Mesodermal cell (in vitro differentiated cells): ENCODE measurements at regions not wholly inside any gene's neighbourhood (a gene's known extent, or its start where the extent isn't known, plus 50 kb on each side); places are given as distances from the start of the nearest gene placed in this dataset.
"Not testable (repeated sequence)": the region's sequence is repeated elsewhere in the genome, so short reads cannot be mapped to it uniquely, and the experiment has no call there.

Experiments
- H3K27ac ChIP-seq: 2 replicates; pipeline ENCODE4 v1.7.0; 2013; ENCODE audit warnings: mild to moderate bottlenecking, low read depth, low read length, moderate library complexity; ENCODE audit not compliant: severe bottlenecking
- H3K36me3 ChIP-seq: 2 replicates; pipeline ENCODE4 v1.7.1; 2013; ENCODE audit warnings: mild to moderate bottlenecking, low read length, moderate library complexity; ENCODE audit not compliant: control insufficient read depth, insufficient read depth
- H3K4me1 ChIP-seq: one replicate; pipeline ENCODE4 v1.7.1; 2013; ENCODE audit warnings: mild to moderate bottlenecking, low read length; ENCODE audit not compliant: insufficient read depth, control insufficient read depth, poor library complexity, severe bottlenecking
- H3K4me3 ChIP-seq: 2 replicates; pipeline ENCODE4 v1.7.0; 2013; ENCODE audit warnings: low read length, control low read depth, mild to moderate bottlenecking; ENCODE audit not compliant: insufficient read depth, poor library complexity, severe bottlenecking; ENCODE audit errors: extremely low read depth
- H3K9me3 ChIP-seq: 2 replicates; pipeline ENCODE4 v1.7.1; 2013; ENCODE audit warnings: mild to moderate bottlenecking, low read length, moderate library complexity; ENCODE audit not compliant: control insufficient read depth
- WGBS, 2 experiments: methylation state at CpG; one replicate each; pipeline ENCODE4 v1.1.5; 2013; ENCODE audit warnings: missing lambda C conversion rate in 2 of 2; ENCODE audit not compliant: insufficient coverage in 2 of 2; 5-methylcytosine and 5-hydroxymethylcytosine counted together

DNA sequence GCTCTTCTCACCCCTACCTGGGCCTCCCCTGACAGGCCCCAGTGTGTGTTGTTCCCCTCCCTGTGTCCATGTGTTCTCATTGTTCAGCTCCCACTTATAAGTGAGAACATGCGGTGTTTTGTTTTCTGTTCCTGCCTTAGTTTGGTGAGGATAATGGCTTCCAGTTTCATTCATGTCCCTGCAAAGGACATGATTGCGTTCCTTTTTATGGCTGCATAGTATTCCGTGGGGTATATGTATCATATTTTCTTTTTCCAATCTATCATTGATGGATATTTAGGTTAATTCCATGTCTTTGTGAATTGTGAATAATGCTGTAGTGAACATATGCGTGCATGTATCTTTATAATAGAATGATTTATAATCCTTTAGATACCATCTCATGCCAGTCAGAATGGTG, 159.4 kb upstream of the RPS23 start:
- not testable (repeated sequence) for H3K9me3 ChIP-seq, H3K4me1 ChIP-seq, H3K27ac ChIP-seq, H3K4me3 ChIP-seq, H3K36me3 ChIP-seq
- 83% methylated on average over 1 of the region's 4 CpGs; no CpG with 5 or more reads in 1 of the 2 experiments for WGBS, 2 experiments

DNA sequence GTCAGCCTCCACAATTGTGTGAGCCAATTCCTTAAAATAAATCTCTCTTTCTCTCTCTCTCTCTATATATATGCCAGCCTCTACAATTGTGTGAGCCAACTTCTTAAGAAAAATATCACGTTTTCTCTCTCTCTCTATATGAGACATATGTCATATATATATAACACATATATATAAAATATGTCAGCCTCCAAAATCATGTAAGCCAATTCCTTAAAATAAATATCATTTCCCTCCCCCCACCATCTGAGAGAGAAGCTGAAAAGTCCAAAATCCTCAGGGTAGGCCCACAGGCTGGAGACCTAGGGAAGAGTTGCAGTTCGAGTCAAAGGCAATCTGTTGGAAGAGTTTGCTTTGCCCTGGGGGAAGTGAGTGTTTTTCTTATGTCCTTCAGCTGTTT, 158.1 kb upstream of the RPS23 start:
- no peak overlapping the region for H3K27ac ChIP-seq
- WGBS, 2 experiments = no CpG with 5 or more reads among the region's 2 CpGs
- no peaks in the 10 kb centered on the region for H3K4me1 ChIP-seq
- H3K36me3 ChIP-seq = no peaks in the 10 kb centered on the region
- H3K4me3 ChIP-seq = no peak overlapping the region
- no peaks in the 10 kb centered on the region for H3K9me3 ChIP-seq

DNA sequence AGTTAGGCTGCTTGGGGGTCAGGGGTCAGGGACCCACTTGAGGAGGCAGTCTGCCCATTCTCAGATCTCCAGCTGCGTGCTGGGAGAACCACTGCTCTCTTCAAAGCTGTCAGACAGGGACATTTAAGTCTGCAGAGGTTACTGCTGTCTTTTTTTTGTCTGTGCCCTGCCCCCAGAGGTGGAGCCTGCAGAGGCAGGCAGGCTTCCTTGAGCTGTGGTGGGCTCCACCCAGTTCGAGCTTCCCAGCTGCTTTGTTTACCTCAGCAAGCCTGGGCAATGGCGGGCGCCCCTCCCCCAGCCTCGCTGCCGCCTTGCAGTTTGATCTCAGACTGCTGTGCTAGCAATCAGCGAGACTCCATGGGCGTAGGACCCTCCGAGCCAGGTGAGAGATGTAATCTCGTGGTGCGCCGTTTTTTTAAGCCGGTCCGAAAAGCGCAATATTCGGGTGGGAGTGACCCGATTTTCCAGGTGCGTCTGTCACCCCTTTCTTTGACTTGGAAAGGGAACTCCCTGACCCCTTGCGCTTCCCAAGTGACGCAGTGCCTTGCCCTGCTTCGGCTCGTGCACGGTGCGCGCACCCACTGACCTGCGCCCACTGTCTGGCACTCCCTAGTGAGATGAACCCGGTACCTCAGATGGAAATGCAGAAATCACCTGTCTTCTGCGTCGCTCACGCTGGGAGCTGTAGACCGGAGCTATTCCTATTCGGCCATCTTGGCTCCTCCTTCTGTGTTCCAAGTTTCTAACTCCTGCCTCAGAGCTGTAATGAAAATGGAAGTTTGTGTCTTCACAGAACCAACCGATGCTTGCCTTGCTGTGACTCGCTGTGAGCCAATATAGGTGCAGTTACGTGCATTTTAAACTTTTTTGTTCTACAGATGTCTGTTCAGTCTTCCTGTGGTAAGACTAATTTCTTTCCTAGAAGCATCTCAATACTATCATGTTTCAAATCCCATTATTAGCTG, 156.8 kb upstream of the RPS23 start:
- 85 to 96% methylated on average over 11 to 18 of the region's 35 CpGs for WGBS, 2 experiments

DNA sequence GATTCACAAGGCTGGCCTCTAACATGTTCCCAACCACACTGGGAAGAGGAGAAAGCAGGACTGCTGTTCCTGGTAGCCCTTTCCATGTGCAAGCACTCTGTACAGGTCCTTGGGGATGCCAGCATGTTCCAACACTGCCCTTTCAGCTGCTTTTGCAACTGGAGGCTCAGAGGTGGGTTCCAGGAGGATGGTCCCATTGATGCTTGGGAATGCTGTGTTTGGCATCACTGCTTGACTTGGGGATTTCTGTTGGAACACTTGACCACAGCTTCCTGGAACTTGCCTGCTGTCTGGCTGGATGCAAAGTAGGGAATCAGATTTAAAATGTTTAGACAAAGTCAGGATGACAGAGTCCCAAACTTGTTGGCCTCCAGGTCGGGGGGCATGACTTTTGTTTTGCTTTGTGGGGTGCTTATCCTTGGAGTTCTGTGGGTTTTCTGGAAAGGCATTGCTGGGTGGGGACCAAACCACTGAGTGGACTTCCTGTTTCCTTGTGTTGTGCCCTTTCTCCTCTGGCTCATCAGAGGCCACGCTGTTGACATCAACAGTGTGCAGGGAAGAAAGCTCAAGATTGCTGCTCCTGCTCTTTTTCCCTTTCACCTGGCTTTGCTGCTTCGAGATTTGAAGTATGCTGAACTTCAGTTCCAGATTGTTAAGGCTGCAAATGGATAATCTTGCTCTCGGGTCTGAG, 148.5 kb upstream of the RPS23 start:
- no peaks in the 10 kb centered on the region for H3K4me1 ChIP-seq
- 90 to 94% methylated on average over 2 to 3 of the region's 4 CpGs for WGBS, 2 experiments
- H3K9me3 ChIP-seq = no peaks in the 10 kb centered on the region
- H3K27ac ChIP-seq = no peak overlapping the region
- no peak overlapping the region for H3K4me3 ChIP-seq
- no peaks in the 10 kb centered on the region for H3K36me3 ChIP-seq

More for the DNA sequence above, 156.8 kb upstream of the RPS23 start:
- not testable (repeated sequence) for H3K9me3 ChIP-seq, H3K4me1 ChIP-seq, H3K4me3 ChIP-seq, H3K36me3 ChIP-seq, H3K27ac ChIP-seq

DNA sequence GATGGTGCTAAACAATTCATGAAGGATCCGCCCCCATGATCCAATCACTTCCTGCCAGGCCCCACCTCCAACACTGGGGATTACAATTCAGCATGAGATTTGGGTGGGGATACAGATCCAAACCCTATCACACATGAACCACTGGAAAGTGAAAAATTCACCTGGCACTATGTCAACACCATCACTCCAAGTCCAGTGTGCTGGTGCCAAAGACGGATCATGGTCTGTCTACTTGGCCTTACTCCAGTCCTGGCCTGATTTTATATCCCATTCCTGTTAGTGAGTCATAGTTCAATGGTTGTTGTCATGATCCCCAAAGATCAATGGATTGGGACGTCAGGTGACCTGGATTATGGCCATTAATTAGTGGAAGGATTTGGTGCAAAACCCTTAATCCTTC, 147.4 kb upstream of the RPS23 start:
- 88 to 100% methylated on average over 1 of the region's 3 CpGs for WGBS, 2 experiments
- Histone ChIP-seq H3K4me1 (peaks cover 2% of the 10 kb centered on the region), H3K27ac (no peak overlapping the region), H3K9me3 (no peaks in the 10 kb centered on the region), H3K4me3 (no peak overlapping the region), H3K36me3 (no peaks in the 10 kb centered on the region)

DNA sequence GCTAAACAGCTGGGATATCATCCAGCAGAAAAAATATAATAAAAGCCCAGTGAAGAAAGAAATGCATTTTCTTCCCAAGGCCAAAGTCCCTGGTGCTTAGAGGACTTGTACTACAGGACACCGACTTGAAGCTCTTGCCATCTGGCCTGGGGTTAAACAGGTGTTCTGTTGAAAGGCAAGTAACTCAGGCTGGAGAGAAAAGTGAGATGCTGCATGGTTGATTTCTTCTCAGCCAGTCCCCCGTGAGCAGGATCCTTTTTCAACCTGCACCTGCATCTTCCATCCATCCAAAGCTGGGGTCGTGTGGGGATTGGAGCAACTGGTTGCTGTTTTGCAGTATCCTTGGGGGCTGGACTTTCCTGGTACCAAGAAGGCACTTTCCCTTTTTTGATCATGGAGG, 146.1 kb upstream of the RPS23 start:
- Histone ChIP-seq H3K4me1 (peaks cover 2% of the 10 kb centered on the region), H3K9me3 (no peaks in the 10 kb centered on the region), H3K4me3 (no peak overlapping the region), H3K27ac (no peak overlapping the region), H3K36me3 (no peaks in the 10 kb centered on the region)
- 80 to 89% methylated on average over 1 of the region's 3 CpGs for WGBS, 2 experiments

DNA sequence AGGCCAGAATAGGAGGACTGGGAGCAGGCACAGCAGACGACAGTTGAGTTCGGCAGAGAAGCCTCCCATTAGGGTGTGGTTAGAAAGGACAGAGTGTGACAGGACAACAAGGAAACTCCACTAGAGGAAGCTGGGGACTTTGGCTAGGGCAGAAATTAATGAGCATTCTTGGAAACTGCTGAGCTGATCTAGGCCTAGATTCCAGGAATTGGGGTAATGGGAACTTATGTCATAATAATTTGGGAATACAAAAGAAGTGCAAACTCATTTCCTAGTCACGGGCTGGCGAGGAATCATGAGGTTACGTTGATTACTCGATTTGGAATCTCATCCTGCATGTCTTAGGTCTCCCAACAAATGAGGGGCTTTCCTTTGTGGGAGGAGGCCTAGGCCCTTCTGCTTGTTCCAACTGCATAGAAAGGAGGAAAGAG, 144.6 kb upstream of the RPS23 start:
- Histone ChIP-seq H3K9me3 (no peaks in the 10 kb centered on the region), H3K4me1 (peaks cover 6% of the 10 kb centered on the region), H3K36me3 (no peaks in the 10 kb centered on the region), H3K27ac (no peak overlapping the region), H3K4me3 (no peak overlapping the region)
- WGBS, 2 experiments = 95 to 100% methylated on average over 3 to 6 of the region's 6 CpGs

DNA sequence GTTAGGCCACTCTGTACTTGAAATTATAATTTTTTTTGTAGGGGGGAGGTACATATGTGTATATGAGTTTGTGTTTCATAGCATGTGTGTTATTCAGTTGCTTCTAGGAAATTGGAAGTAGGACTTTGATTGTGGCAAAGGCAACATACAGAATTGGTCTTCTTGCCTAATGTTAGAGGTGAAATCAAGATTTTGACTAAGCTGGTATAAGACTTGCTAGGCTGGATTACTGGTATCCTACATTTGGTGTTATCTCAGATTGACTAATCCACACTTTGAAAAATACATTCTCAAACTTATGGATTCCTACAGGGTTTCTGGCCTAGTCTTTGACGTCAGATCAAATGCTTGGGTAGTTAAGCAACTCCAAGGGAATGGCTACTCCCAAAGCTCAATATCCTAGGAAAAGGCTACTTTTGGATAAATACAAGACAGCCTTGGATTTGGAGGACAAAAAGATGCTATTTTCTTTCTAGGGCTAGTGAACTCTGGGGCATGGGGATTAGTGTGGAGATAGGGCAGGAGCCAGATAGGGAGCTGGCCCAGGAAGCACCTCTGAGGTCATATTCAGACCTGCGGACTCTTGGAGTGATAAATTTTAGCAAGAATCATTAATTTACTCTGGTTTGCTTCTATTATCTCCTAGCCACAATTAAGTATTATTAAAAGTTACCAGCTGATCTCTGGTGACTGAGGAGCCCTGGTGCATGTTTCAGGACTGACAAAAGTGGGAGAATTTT, 144.0 kb upstream of the RPS23 start:
- Histone ChIP-seq H3K27ac (no peak overlapping the region), H3K36me3 (no peaks in the 10 kb centered on the region), H3K4me3 (no peak overlapping the region), H3K9me3 (no peaks in the 10 kb centered on the region), H3K4me1 (peaks cover 6% of the 10 kb centered on the region)
- WGBS, 2 experiments = 100% methylated on average over 1 of the region's 2 CpGs; no CpG with 5 or more reads in 1 of the 2 experiments

DNA sequence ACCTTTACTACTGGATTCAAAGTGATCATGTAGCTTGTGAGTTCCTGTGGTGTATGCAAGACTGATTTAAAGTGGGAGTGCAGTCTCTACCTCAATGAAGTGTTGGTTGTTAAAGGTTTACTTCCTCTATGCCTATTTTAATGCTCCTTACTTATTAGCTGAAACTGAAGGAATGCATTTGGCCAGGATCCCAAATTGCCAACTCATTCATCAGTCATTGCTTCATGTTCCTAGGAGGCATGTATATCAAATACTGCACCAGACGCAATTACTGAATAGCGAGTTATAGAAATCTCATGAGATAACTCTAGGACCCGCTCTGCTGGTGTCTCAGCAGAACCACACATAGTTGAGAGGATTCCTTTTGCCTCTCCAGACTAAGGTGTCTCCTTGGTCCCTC, 143.0 kb upstream of the RPS23 start:
- Histone ChIP-seq H3K27ac (no peak overlapping the region), H3K9me3 (no peaks in the 10 kb centered on the region), H3K4me1 (peaks cover 6% of the 10 kb centered on the region), H3K36me3 (no peaks in the 10 kb centered on the region), H3K4me3 (no peak overlapping the region)
- 100% methylated on average over 3 of the region's 3 CpGs for WGBS, 2 experiments

DNA sequence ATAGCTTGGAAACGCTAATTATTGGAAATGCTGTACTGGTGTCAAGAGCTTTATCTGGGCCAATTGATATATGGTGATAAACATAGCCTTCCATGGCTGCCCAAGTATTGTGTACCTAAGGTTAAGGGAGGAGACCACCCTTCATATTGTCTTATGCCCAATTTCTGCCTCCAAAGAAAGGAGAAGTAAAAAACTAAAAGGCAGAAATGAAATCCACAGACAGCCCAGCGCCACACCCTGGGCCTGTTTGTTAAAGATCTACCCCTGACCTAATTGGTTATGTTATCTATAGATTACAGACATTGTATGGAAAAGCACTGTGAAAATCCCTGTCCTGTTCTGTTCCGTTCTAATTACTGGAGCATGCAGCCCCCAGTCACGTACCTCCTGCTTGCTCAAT, 142.4 kb upstream of the RPS23 start:
- H3K4me3 ChIP-seq, H3K4me1 ChIP-seq, H3K36me3 ChIP-seq, H3K27ac ChIP-seq, H3K9me3 ChIP-seq: not testable (repeated sequence)
- WGBS, 2 experiments = 80 to 90% methylated on average over 2 of the region's 4 CpGs
